Right lobe of liver (tissue), 4 donors: ENCODE measurements at regions not wholly inside any gene's neighbourhood (a gene's known extent, or its start where the extent isn't known, plus 50 kb on each side); places are given as distances from the start of the nearest gene placed in this dataset.

Experiments used
- CTCF ChIP-seq, 4 donors: fragments of 200-600 bp in 3 of 4; fragments of 450-650 bp in 1 of 4; IDR thresholded peaks; one replicate each; pipeline versions ENCODE4 v1.5.1 to v1.8.0; 2016 to 2022; ENCODE audit warnings: antibody characterized with exemption in 4 of 4, mild to moderate bottlenecking in 2 of 4
- POLR2A ChIP-seq: fragments of 450-650 bp; IDR thresholded peaks from one replicate; pipeline ENCODE4 v1.6.1; 2017; ENCODE audit warnings: antibody characterized with exemption, mild to moderate bottlenecking
- donor health status: DM: no; HTN: no; CAD: no.
- donor health status: DM: no; HTN: no; CAD: no.
- donor health status: DM: no; HTN: yes; CAD: no.

GRCh38 chr4:178976861-178977260 is 1534.6 kb upstream of the AGA start:
- TF ChIP-seq CTCF (IDR thresholded peaks at IDR 0.05) (no peak), POLR2A (no peak)
